ENCODE measurements at regions not wholly inside any gene's neighbourhood (a gene's known extent, or its start where the extent isn't known, plus 50 kb on each side); places are given as distances from the start of the nearest gene placed in this dataset.

GRCh38 chr14:58951143-58951542 lies 237.3 kb upstream of the DAAM1 start:
- Histone ChIP-seq H3K4me1 (ENCODE audit: insufficient read depth) (no peaks in the 10 kb centered on the region), H3K9me3 (no peaks in the 10 kb centered on the region), H3K4me3 (no peak overlapping the region), H3K27ac (no peak overlapping the region), H3K36me3 (no peaks in the 10 kb centered on the region), H3K27me3 (no peaks in the 10 kb centered on the region)
- intact Hi-C loops (cut with DNase I), result no loop called here
- TF ChIP-seq POLR2A (IDR thresholded peaks at IDR 0.05) (no peak), EP300 (IDR thresholded peaks at IDR 0.05) (no peak)
- TF ChIP-seq, protein P1, sequence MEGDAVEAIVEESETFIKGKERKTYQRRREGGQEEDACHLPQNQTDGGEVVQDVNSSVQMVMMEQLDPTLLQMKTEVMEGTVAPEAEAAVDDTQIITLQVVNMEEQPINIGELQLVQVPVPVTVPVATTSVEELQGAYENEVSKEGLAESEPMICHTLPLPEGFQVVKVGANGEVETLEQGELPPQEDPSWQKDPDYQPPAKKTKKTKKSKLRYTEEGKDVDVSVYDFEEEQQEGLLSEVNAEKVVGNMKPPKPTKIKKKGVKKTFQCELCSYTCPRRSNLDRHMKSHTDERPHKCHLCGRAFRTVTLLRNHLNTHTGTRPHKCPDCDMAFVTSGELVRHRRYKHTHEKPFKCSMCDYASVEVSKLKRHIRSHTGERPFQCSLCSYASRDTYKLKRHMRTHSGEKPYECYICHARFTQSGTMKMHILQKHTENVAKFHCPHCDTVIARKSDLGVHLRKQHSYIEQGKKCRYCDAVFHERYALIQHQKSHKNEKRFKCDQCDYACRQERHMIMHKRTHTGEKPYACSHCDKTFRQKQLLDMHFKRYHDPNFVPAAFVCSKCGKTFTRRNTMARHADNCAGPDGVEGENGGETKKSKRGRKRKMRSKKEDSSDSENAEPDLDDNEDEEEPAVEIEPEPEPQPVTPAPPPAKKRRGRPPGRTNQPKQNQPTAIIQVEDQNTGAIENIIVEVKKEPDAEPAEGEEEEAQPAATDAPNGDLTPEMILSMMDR (IDR thresholded peaks at IDR 0.05), result no peak
- no peak for DNase-seq
- WGBS, 3 donors, result 93 to 97% (median 96%) methylated on average over 2 of the region's 2 CpGs

- DNase-seq, result no peak
- no peaks in the 10 kb centered on the region for H3K27me3 ChIP-seq
- 95 to 98% (median 97%) methylated on average over 1 of the region's 1 CpG for WGBS, 3 donors
- intact Hi-C loops (cut with DNase I), result no loop called here
- H3K4me1 ChIP-seq (ENCODE audit: insufficient read depth), result no peaks in the 10 kb centered on the region
- no peaks in the 10 kb centered on the region for H3K36me3 ChIP-seq
- no peaks in the 10 kb centered on the region for H3K9me3 ChIP-seq
- no peak for TF ChIP-seq POLR2A (IDR thresholded peaks at IDR 0.05)
- TF ChIP-seq, protein P1 (IDR thresholded peaks at IDR 0.05), result no peak
- no peak for TF ChIP-seq EP300 (IDR thresholded peaks at IDR 0.05)
- H3K27ac ChIP-seq, result no peak overlapping the region
- no peak overlapping the region for H3K4me3 ChIP-seq
Observed at GRCh38 chr14:58954052-58954451, 234.4 kb upstream of the DAAM1 start.

GRCh38 chr14:58954901-58955861 lies 233.3 kb upstream of the DAAM1 start:
- intact Hi-C loops (cut with DNase I), result no loop called here
- DNase-seq, result peak in 1 of 5 donors; percentile 29
- H3K27me3 ChIP-seq, result no peaks in the 10 kb centered on the region
- H3K4me1 ChIP-seq (ENCODE audit: insufficient read depth), result no peaks in the 10 kb centered on the region
- H3K4me3 ChIP-seq, result no peak overlapping the region
- 0 to 1% (median 1%) methylated on average over 4 of the region's 4 CpGs for WGBS, 3 donors
- TF ChIP-seq POLR2A (IDR thresholded peaks at IDR 0.05) (no peak), EP300 (IDR thresholded peaks at IDR 0.05) (no peak)
- TF ChIP-seq, protein P1 (IDR thresholded peaks at IDR 0.05), result no peak
- H3K9me3 ChIP-seq, result no peaks in the 10 kb centered on the region
- H3K27ac ChIP-seq, result peak overlapping the region in 1 of 2 donors; percentile 4
- H3K36me3 ChIP-seq, result no peaks in the 10 kb centered on the region

DNA sequence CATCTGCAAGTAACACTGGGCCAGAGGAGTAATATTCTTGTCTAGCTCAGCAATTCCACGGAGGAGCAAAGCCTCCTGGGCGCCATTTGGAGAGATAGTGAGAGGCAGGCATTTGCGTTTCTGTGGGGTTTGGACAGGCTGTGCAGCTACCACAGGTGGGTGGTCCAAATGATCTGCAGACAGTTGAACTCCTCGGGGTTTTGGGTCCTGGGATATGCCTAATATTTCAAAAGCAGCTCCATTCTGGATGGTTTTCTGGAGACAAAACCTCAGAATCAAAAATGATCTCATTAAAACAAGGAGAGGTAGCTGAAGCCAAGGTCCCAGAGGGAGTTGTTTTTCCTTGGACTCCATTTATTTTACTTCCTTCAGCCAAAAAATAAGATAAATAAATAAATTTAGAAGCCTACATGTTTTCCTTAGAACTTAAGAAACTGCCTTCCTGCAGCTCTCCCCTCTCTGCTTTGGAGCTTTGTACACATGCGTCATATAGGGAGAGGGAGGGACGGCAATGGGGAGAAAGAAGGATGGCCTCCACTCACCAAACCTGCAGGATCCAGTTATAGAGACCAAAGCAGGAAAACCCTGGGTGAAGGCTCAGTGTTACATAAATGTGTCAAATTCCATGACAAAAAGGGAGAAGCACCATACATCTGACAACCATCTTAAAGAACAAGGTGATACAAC lies 227.3 kb upstream of the DAAM1 start:
- WGBS, 3 donors, result 30 to 41% (median 34%) methylated on average over 6 of the region's 6 CpGs
- Histone ChIP-seq H3K36me3 (no peaks in the 10 kb centered on the region), H3K4me3 (no peak overlapping the region), H3K27ac (no peak overlapping the region), H3K4me1 (ENCODE audit: insufficient read depth) (peaks cover 3% of the 10 kb centered on the region), H3K27me3 (no peaks in the 10 kb centered on the region), H3K9me3 (no peaks in the 10 kb centered on the region)
- intact Hi-C loops (cut with DNase I), result no loop called here
- DNase-seq, result no peak
- TF ChIP-seq, protein P1 (IDR thresholded peaks at IDR 0.05), result no peak
- TF ChIP-seq POLR2A (IDR thresholded peaks at IDR 0.05), result no peak
- no peak for TF ChIP-seq EP300 (IDR thresholded peaks at IDR 0.05)
